ENCODE measurements at regions not wholly inside any gene's neighbourhood (a gene's known extent, or its start where the extent isn't known, plus 50 kb on each side); places are given as distances from the start of the nearest gene placed in this dataset.

DNA sequence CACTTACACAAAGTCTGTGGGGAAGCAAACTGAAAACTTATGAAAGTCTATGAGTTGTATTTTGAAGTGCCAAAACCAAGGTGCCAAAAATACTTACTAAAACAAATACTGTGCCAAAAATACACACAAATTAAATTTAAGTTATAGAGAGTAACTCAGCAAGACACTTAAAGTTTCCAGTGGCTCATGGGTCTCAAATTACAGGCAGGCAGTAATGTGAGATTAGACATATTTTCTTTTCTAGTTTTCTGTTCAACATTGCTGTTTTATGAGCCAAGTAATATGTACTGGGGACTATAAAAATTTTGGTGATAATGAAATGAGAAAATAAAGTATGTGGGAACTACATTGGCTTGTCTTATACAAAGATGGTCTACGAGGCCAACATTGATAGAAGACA, 172.2 kb upstream of the SNX2 start:
- WGBS, 2 donors, result 60 to 74% methylated on average over 1 of the region's 1 CpG
- DNase-seq (ENCODE audit: low spot score in 2 of 2), result no peak
- intact Hi-C loops (cut with DNase I; ENCODE audit: low total_unique reads), result no loop called here
- no peak overlapping the region for H3K4me3 ChIP-seq (ENCODE audit: low read depth, poor library complexity, severe bottlenecking)
- no peak for TF ChIP-seq POLR2A (IDR thresholded peaks at IDR 0.05)
- TF ChIP-seq, protein P1, sequence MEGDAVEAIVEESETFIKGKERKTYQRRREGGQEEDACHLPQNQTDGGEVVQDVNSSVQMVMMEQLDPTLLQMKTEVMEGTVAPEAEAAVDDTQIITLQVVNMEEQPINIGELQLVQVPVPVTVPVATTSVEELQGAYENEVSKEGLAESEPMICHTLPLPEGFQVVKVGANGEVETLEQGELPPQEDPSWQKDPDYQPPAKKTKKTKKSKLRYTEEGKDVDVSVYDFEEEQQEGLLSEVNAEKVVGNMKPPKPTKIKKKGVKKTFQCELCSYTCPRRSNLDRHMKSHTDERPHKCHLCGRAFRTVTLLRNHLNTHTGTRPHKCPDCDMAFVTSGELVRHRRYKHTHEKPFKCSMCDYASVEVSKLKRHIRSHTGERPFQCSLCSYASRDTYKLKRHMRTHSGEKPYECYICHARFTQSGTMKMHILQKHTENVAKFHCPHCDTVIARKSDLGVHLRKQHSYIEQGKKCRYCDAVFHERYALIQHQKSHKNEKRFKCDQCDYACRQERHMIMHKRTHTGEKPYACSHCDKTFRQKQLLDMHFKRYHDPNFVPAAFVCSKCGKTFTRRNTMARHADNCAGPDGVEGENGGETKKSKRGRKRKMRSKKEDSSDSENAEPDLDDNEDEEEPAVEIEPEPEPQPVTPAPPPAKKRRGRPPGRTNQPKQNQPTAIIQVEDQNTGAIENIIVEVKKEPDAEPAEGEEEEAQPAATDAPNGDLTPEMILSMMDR (IDR thresholded peaks at IDR 0.05), result no peak

DNA sequence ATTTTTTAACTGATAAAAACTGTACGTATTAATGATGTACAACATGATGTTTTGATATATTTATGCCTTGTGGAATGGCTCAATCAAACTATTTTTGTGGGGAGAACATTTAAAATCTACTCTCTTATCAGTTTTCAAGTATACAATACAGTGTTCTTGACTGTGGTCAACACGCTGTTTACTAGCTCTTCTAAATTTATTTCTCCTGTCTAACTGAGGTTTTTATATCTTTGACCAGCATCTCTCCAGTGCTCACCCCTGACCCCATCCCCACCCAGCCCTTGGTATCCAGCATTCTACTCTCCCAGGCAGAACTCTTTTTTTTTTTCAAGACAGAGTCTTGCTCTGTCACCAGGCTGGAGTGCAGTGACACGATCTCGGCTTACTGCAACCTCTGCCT, 169.6 kb upstream of the SNX2 start:
- WGBS, 2 donors, result 85 to 91% methylated on average over 4 of the region's 4 CpGs
- intact Hi-C loops (cut with DNase I; ENCODE audit: low total_unique reads), result no loop called here

DNA sequence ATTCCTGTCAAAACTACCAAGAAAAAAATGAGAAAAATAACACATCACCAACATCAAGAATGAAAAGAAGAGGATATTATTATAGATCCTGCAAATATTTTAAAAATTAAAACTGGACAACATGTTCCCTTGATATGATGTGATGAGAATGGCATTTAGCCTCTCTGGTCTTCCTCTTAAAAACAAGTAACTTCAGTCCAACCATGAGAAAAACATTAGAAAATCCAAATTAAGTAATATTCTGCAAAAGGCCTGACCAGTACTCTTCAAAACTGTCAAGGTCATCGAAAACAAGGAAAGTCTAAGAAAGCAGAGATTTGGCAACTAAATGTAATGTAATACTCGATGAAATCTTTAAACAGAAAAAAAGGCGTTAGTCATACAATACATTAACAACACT, 167.1 kb upstream of the SNX2 start:
- WGBS, 2 donors, result 62 to 75% methylated on average over 3 of the region's 3 CpGs
- intact Hi-C loops (cut with DNase I; ENCODE audit: low total_unique reads), result no loop called here
- H3K4me3 ChIP-seq (ENCODE audit: low read depth, poor library complexity, severe bottlenecking), result no peak overlapping the region
- no peak for DNase-seq (ENCODE audit: low spot score in 2 of 2)
- TF ChIP-seq, protein P1 (IDR thresholded peaks at IDR 0.05), result no peak
- no peak for TF ChIP-seq POLR2A (IDR thresholded peaks at IDR 0.05)

More for the DNA sequence above, 169.6 kb upstream of the SNX2 start:
- DNase-seq (ENCODE audit: low spot score in 2 of 2), result no peak
- TF ChIP-seq, protein P1 (IDR thresholded peaks at IDR 0.05), result no peak
- no peak for TF ChIP-seq POLR2A (IDR thresholded peaks at IDR 0.05)
- H3K4me3 ChIP-seq (ENCODE audit: low read depth, poor library complexity, severe bottlenecking), result no peak overlapping the region

DNA sequence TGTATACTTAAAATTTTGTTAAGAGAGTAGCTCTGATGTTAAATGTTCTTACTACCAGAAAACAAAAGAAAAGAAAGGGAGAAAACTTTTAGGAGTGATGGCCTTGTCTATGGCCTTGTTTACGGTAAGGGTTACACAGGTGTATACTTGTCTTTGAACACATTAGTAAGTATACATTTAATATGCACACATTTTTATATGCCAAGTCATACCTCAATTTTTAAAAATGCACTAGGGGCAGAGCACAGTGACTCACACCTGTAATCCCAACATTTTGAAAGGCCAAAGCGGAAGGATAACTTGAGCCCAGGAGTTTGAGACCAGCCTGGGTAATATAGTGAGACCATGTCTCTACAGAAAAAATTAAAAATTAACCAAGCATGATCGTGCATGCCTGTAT, 166.7 kb upstream of the SNX2 start:
- no peak for DNase-seq (ENCODE audit: low spot score in 2 of 2)
- 92 to 95% methylated on average over 3 of the region's 3 CpGs for WGBS, 2 donors
- TF ChIP-seq POLR2A (IDR thresholded peaks at IDR 0.05), result no peak
- intact Hi-C loops (cut with DNase I; ENCODE audit: low total_unique reads), result no loop called here
- H3K4me3 ChIP-seq (ENCODE audit: low read depth, poor library complexity, severe bottlenecking), result no peak overlapping the region

DNA sequence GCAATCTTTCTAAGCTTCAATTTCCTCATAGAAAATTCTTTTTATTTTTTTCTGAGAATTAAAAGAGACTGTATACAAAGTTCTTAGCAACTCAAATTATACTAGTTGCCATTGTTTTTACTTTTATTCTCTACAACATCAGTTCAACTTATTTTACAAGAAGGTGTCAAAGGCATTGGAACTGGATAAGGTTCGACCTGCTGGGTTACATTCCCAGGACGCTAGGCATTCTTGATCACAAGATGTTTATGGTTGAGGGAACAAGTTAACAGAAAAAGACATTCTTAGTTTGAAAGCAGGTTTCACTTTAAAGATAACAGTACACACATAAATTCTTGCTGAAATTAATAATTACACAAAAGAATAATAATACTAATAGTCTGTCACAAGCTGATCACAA, 163.5 kb upstream of the SNX2 start:
- DNase-seq (ENCODE audit: low spot score in 2 of 2), result no peak
- WGBS, 2 donors, result 54 to 61% methylated on average over 2 of the region's 2 CpGs
- TF ChIP-seq, protein P1 (IDR thresholded peaks at IDR 0.05), result no peak
- no peak for TF ChIP-seq POLR2A (IDR thresholded peaks at IDR 0.05)
- intact Hi-C loops (cut with DNase I; ENCODE audit: low total_unique reads), result no loop called here
- no peak overlapping the region for H3K4me3 ChIP-seq (ENCODE audit: low read depth, poor library complexity, severe bottlenecking)

DNA sequence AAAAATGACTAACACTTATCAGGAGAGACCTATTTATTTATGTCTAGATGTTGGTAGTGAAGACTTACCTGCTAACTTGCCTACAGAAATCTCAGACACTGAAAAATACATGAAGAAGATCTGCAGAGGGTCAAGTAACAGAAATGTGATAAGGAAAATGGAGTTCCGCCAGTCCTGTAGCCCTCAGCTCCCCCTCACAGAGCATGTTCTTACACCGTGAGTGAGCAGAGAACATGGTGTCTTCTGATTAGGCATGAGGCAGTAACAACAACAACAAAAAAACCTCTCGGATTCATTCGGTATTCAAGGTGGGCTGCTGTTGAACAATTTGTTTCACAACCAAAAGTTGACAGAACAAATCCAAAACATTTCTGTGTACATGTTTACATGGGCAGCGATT, 162.0 kb upstream of the SNX2 start:
- TF ChIP-seq, protein P1 (IDR thresholded peaks at IDR 0.05), result no peak
- TF ChIP-seq POLR2A (IDR thresholded peaks at IDR 0.05), result no peak
- intact Hi-C loops (cut with DNase I; ENCODE audit: low total_unique reads), result no loop called here
- H3K4me3 ChIP-seq (ENCODE audit: low read depth, poor library complexity, severe bottlenecking), result no peak overlapping the region
- WGBS, 2 donors, result 83 to 84% methylated on average over 5 of the region's 5 CpGs
- no peak for DNase-seq (ENCODE audit: low spot score in 2 of 2)
